ENCODE measurements at regions not wholly inside any gene's neighbourhood (a gene's known extent, or its start where the extent isn't known, plus 50 kb on each side); places are given as distances from the start of the nearest gene placed in this dataset.

DNA sequence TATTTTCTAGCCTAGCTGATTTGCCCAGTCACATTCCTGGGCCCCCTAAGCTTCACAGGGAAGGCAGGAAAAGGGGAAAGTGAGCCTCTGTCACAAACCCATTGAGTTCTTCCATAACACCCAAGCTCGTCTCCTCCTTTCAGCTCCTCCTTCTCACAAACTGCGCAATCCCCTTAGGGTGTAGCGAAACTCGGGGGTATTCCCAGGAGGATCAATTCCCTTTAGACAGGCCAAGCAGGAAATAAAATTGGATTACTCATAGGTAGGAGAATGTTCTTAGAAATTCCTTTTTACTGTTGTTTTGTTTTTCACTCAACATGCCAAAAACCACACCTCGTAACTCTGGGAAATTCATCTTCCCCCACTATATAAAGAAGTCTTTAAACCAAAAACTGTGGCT is 139.3 kb downstream of the IRS2 start:
- TF ChIP-seq, protein P1, sequence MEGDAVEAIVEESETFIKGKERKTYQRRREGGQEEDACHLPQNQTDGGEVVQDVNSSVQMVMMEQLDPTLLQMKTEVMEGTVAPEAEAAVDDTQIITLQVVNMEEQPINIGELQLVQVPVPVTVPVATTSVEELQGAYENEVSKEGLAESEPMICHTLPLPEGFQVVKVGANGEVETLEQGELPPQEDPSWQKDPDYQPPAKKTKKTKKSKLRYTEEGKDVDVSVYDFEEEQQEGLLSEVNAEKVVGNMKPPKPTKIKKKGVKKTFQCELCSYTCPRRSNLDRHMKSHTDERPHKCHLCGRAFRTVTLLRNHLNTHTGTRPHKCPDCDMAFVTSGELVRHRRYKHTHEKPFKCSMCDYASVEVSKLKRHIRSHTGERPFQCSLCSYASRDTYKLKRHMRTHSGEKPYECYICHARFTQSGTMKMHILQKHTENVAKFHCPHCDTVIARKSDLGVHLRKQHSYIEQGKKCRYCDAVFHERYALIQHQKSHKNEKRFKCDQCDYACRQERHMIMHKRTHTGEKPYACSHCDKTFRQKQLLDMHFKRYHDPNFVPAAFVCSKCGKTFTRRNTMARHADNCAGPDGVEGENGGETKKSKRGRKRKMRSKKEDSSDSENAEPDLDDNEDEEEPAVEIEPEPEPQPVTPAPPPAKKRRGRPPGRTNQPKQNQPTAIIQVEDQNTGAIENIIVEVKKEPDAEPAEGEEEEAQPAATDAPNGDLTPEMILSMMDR (IDR thresholded peaks at IDR 0.05; ENCODE audit: low read length): no peak
- TF ChIP-seq EZH2 (IDR thresholded peaks at IDR 0.05; ENCODE audit: borderline replicate concordance, low read length): no peak
